HG03196 (cell line): ENCODE measurements at regions not wholly inside any gene's neighbourhood (a gene's known extent, or its start where the extent isn't known, plus 50 kb on each side); places are given as distances from the start of the nearest gene placed in this dataset.

Source experiments
- ATAC-seq: cut with Tn5 transposase; IDR thresholded peaks from one replicate; pipeline ENCODE4 v1.9.1; 2021; ENCODE audit not compliant: unreplicated experiment

- no peak for ATAC-seq
Measured at GRCh38 chr16:63596716-63597115, 1525.1 kb downstream of the CDH11 start.

DNA sequence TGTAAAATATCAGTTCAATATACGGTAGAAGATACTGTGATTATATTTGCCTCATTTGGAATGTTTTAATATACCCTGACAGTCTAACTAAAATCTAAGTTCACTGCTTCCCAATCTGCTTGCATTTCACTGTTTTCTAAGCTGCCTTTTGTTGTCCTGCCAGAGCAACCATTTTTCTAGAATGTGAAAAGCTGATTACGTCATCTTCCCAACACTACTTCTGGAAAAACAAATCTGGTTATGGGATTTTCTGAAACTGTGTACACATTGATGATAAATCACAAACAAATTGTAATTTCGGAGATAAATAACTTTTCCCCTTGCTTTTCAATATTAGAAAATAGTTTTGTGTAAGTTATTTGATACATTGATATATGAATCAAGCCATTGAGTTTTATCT, 1529.0 kb downstream of the CDH11 start:
- ATAC-seq = no peak

GRCh38 chr16:63581570-63581969, 1540.3 kb downstream of the CDH11 start:
- no peak for ATAC-seq

DNA sequence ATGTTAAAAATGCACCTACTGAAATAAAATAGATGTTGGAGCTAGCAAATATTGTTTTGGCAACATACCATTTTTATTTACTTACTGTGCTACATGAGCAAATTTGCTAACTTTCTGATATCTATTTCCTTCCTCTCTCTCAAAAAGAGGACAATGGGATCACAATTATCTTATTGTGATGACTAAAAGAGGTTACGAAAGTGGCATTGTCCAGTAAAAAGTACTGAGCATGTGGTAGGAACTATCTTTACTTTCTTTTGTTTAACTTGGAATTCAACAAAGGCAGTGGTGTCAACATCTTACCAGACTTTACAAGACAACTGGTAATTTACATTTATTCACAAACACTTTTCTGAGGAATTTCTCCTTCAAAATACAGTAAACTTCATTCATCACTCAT, 1542.6 kb upstream of the CDH8 start:
- no peak for ATAC-seq

- ATAC-seq = no peak
Measured at GRCh38 chr16:63577891-63578290, 1541.7 kb upstream of the CDH8 start.

DNA sequence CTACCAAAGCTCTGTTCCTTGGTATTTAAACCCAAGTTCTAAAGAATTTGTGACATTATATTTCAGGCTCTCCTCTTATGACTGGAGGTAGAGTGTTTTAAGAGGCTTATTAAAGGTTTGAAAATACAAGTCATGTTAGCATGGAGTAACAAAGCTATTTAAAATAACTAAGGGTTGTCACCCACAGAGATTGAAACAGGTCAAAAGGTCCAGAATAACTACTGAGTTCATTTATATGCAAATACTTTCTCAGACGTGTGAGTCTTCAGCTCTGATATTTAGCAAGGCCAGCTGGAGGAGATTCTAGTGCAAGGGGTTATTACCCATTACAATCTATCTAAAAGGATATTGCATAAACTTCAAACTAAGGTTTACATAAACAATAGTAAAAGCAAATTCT, 1538.8 kb upstream of the CDH8 start:
- no peak for ATAC-seq

DNA sequence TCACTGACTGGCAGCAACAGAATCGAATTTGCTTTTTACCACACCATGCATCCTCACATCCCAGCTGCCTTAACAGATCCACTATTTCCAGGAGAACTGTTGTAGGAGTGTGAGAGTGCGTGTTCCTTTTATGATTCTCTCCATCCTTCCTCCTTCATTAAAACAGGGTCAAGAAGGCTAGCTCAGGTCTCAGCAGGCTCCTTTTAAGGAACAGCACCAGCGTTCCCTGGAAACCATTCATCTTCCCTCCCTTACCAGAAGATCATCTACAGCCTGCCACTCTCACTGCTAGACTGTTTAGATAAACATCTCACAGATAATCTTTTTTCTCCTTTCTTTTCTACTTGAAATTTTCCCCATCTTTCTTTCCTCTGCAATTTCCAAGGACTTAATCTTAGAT, 1531.9 kb upstream of the CDH8 start:
- no peak for ATAC-seq

GRCh38 chr16:63563819-63564505, 1527.7 kb upstream of the CDH8 start:
- ATAC-seq = no peak

DNA sequence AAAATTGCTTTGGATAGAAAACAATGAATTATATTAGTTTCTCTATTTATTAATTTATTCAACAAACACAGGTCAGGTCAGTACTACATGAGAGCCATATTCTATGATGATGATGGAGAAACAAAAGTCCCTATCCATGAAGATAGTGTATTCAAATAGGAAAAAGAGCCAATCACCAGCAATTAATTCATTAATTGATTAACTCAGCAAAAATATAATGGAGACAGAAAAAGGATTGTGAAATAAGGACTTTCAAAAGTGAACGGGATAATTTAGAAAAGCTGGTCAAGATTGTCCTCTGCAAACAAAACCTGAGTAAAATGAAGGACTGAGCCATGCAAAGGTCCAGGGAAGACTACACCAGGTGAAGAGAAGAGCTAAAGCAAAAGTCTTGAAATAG, 1517.7 kb upstream of the CDH8 start:
- ATAC-seq = no peak

GRCh38 chr16:63539276-63539675, 1503.0 kb upstream of the CDH8 start:
- no peak for ATAC-seq

GRCh38 chr16:63530974-63531373, 1494.7 kb upstream of the CDH8 start:
- ATAC-seq = no peak

GRCh38 chr16:63530208-63530607, 1494.0 kb upstream of the CDH8 start:
- no peak for ATAC-seq

DNA sequence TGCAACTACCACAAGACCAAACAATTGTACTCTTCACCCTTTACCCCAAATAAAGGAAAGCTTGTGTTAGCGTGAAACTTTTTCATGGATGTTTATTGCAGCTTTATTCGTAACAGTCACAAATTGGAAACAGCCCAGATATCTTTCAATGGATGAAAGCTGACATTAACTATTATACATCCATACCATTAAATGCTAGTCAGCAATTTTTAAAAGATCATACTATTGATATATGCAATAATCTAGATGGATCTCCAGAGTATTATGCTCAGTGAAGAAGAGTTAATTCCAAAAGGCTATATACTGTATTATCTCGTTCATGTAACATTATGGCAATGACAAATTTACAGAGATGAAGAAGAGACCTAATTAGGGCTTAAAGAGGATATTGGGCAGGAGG, 1491.2 kb upstream of the CDH8 start:
- no peak for ATAC-seq

DNA sequence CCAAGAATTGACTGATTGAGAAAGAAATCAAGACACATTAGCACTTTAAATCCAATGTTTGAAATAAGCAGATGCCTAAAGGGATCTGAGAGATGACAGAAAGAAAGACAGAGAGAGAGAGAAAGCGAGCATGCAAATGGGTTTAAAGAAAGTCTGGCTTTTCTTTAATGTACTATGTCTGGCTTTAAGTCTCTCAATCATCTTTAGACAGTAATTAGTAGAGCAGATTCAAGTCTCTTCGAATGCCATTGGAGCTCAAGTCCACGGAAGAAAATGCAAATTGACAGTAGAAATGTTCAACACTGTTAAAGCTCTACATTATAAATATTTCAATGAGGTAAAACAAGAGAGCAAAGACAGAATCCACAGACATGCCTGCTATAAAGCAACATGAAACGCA, 1480.2 kb upstream of the CDH8 start:
- no peak for ATAC-seq

- ATAC-seq = no peak
Measured at GRCh38 chr16:63512910-63513309, 1476.7 kb upstream of the CDH8 start.

GRCh38 chr16:63497408-63497807, 1461.2 kb upstream of the CDH8 start:
- ATAC-seq = no peak

DNA sequence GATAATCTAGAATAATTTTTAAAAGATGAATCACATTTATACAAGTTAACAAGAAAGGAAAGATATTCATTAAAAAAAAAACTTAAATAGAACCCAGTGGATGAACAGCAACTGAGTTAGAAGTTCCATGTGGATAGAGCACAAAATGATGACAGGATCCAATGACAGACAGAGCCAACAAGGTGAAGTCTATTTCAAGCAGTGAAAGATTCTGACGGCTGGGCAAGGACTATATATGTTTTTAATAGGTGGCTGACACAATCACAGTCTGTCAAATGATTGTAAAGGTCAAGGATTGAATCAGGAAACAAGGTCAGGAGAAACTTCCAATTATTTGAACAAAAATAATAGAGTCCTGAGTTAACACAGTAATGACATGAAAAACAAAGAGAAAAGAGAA, 1460.0 kb upstream of the CDH8 start:
- no peak for ATAC-seq

DNA sequence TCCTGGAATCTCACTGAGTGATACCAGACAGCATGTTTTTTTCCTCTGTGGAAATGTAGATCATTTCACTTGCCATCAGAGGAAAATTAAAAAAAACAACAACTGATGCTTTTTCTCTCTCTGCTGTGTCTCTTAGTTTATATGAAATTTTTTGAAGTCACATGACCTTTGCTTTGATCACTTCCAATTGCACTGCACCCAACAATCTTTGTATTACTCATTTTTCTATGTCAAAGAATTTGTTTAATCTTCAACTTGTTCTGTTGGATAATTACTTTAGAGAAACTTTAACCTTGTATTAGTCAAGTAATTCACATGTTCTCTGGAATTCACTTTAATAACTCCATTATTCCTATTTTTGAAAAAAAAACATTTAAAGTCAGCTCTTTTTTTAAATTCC, 1452.7 kb upstream of the CDH8 start:
- no peak for ATAC-seq

GRCh38 chr16:63481060-63481459, 1444.8 kb upstream of the CDH8 start:
- ATAC-seq = no peak

DNA sequence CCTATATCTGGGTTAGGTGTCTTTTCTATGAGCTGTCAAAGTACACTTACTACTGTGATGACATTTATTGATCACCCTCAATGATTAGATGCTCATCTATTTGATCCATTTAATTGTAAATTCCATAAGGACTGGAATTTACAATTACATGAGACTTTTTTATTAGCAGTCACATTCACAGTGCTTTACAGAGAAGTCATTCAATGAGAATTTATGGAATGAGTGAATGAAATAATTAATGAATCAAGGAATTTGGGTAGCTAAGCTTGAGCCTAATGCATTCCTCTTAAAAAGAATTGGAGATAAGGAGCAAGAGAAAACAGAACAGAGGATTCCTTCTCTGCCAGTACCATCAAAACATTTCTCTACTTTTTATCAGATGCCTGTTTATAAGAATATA, 1437.5 kb upstream of the CDH8 start:
- ATAC-seq = no peak

DNA sequence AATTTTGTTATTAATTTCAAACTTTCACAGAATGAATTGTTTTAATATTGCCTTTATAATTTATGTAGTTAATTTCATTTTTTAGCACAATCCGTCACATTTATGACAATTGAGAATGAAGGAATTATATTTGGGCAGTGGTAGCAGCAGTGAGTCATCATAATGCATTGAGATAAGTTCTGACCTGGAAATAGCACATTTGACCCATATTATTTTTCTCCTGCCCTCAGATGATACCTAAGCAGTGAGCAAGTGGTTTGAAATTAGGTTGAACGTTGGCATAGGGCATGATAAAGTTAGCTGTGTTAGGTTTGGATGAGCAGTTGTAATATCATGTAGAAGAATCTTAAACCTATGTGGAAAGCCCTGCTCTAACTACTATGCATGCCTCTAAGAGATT, 1431.3 kb upstream of the CDH8 start:
- ATAC-seq = no peak

DNA sequence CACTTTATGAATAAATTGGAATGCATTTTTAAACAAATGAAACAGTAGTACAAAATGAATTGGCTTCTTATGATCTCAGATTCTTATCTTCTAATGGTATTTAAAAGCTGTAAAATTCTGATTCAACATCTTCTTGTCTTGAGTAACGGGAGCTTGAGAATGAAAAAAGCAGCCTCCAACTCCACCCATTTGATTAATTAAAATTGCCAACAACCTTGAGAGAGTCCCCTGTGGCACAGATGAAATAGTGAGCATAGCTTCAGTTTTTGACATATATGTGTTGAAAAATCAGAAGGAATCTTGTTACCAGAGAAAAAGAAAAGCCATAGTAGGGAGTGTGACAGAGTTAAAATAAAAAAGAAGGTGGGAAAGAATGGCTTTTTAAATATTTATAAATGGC, 1426.1 kb upstream of the CDH8 start:
- ATAC-seq = no peak

- no peak for ATAC-seq
Measured at GRCh38 chr16:63461248-63461841, 1425.1 kb upstream of the CDH8 start.
